ENCODE measurements at regions not wholly inside any gene's neighbourhood (a gene's known extent, or its start where the extent isn't known, plus 50 kb on each side); places are given as distances from the start of the nearest gene placed in this dataset.
"Not testable (repeated sequence)": the region's sequence is repeated elsewhere in the genome, so short reads cannot be mapped to it uniquely, and the experiment has no call there.

- DNase-seq (ENCODE audit: low read depth in 3 of 3), result no peak
Observed at GRCh38 chr10:120195984-120196712, 260.9 kb upstream of the PLPP4 start.

- no peak for DNase-seq (ENCODE audit: low read depth in 3 of 3)
Observed at GRCh38 chr10:120204877-120205276, 252.2 kb upstream of the PLPP4 start.

DNA sequence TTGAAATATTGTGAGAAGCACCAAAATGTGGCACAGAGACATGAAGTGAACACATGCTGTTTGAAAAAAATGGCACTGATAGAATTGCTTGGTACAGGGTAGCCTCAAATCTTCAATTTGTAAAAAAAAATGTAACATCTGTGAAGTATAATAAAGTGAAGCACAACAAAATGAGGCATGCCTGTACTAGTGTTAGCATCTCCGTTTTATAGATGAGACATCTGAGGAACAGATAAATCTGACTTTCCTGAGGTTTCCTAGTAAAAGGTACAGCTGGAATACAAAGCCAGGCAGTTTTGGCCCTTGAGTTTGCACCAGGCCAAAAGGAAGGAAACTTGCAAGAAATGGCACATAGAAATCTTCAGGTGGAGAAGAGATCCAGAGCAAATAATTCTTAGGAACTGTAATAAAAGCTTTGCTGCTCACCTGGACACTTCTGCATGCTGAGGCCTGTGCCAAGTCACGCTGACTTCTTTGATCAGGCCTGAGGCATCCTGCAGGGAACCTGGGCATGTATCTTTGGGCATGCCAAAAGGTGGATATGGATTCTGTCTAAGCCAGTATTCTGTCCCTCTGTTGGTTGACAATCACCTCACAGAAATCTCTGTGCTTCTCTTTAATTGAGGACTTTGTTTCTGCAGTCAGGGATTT, 251.5 kb upstream of the PLPP4 start:
- DNase-seq (ENCODE audit: low read depth in 3 of 3), result no peak

DNA sequence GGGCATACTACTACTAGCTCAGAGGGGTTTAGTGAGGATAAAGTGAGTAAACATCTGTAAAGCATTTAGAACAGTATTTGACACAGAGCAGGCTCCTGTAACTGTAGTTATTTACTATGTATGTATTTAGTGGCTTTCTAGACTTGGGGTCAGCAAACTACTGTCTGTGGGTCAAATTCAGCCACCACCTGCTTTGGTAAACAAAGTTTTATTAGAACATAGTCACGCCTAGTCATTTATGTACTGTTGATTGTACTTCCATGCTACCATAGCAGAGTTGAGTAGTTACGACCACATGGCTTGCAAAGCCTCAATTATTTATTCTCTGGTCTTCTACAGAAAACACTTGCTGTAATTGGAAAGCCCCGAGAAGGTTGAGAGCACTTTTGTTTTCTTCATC, 248.5 kb upstream of the PLPP4 start:
- DNase-seq (ENCODE audit: low read depth in 3 of 3), result no peak

- no peak for DNase-seq (ENCODE audit: low read depth in 3 of 3)
Observed at GRCh38 chr10:120209124-120209762, 247.8 kb upstream of the PLPP4 start.

DNA sequence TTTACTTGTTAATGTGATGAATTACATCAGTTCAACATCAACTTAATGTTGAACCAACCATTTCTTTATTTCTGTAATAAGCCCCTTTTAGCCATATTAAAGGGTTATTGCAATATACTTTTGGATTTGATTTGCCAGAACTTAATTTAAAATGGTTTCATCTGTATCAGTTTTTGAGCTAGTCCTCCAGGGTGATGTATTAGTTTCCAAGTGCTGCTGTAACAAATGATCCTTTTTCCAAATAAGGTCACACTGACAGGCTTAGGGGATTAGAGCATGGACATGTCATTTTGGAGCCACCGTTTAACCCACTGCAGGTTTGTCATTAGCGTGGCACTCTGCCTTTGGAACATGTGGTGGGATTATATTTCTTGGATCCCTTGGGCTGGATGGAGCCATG, 244.8 kb upstream of the PLPP4 start:
- DNase-seq (ENCODE audit: low read depth in 3 of 3), result no peak

GRCh38 chr10:120213283-120213682, 243.7 kb upstream of the PLPP4 start:
- not testable (repeated sequence) for DNase-seq (ENCODE audit: low read depth in 3 of 3)

GRCh38 chr10:120217736-120218135, 239.3 kb upstream of the PLPP4 start:
- no peak for DNase-seq (ENCODE audit: low read depth in 3 of 3)

DNA sequence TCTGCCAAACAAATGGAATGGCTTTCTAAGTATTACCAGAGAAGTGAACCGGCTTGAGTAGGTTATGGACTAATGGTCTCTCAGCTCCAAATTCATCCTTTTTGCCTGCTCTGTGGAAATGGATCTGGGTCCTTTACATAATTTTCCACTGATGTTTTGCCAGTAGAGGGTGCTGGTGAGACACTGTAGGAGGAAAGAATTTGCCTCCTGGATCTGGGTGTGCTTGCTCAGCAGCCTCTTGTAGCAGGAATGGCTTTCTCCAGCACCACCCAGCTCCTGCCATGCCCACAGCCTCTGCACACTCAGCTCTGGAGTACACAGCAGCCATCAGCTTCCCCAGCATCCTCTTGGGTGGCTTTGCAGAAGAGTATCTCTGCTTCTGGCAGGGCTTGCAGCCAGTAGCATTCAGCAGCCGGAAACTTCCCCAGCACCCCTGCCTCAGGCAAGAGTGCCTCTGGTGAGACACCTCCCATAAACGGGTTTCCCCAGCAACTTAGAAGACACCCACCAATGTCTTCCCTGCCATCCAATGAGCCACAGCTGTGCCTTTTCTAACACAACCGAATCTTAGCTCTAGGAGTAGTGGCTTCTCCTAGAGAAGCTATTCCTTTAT, 235.0 kb upstream of the PLPP4 start:
- DNase-seq (ENCODE audit: low read depth in 3 of 3), result no peak

- no peak for DNase-seq (ENCODE audit: low read depth in 3 of 3)
Observed at GRCh38 chr10:120229641-120230040, 227.4 kb upstream of the PLPP4 start.

GRCh38 chr10:120239695-120240094, 217.3 kb upstream of the PLPP4 start:
- not testable (repeated sequence) for DNase-seq (ENCODE audit: low read depth in 3 of 3)

GRCh38 chr10:120251821-120252442, 205.1 kb upstream of the PLPP4 start:
- DNase-seq (ENCODE audit: low read depth in 3 of 3), result no peak

GRCh38 chr10:120253131-120253530, 203.9 kb upstream of the PLPP4 start:
- DNase-seq (ENCODE audit: low read depth in 3 of 3), result no peak

DNA sequence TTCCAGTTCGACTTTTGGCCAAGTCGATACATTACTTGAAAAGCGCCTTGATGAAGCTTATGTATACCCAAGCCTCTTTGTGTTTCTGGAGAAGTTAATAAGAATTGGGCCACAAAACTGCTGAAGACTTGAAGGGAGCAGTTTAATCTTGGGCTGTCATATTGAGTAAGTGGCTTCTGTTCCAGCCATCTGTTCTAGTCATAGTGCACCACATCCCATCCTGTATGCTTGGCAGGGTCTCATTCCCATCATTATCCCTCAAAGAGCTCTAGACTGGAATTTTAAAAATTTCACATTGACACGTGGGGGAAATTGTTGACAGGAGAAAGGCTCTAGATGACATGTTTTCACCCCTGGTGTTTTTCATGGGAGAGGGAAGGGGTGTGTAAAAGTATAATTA, 196.6 kb upstream of the PLPP4 start:
- no peak for DNase-seq (ENCODE audit: low read depth in 3 of 3)

- DNase-seq (ENCODE audit: low read depth in 3 of 3), result no peak
Observed at GRCh38 chr10:120262857-120263547, 194.0 kb upstream of the PLPP4 start.

- DNase-seq (ENCODE audit: low read depth in 3 of 3), result no peak
Observed at GRCh38 chr10:120266022-120266421, 191.0 kb upstream of the PLPP4 start.

DNA sequence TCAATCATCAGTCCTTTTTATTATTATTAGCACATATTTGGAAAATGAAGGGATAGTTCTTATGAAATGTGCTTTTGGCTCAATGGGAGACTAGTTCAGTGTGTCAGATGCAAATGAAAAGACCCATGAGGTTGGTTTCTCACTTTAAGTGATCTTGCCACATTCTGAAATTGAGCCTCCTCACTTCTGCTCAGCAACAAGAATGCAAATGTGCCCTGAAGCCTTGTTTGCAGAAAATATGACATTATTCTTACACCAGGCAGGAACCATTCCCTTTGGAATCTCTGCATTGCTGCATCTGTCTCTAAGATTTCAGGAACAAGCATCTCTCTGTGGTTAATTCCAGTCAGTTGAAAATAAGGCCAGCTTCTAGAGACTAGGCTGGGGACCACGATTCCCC, 186.1 kb upstream of the PLPP4 start:
- DNase-seq (ENCODE audit: low read depth in 3 of 3), result no peak

GRCh38 chr10:120271696-120272095, 185.3 kb upstream of the PLPP4 start:
- no peak for DNase-seq (ENCODE audit: low read depth in 3 of 3)

DNA sequence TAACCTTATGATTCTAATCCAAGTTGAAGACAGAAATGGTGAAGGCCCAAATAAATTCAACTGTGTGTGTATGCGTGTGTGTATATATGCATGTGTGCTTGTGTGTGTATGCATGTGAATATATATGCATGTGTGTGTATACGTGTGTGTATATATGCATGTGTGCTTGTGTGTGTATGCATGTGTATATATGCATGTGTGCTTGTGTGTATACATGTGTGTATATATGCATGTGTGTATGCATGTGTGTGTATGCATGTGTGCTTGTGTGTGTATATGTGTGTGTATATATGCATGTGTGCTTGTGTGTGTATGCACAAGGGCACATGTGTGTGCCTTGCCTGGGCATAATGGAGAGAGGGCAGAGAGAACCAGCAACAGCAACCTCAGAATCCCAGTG, 184.7 kb upstream of the PLPP4 start:
- no peak for DNase-seq (ENCODE audit: low read depth in 3 of 3)

DNA sequence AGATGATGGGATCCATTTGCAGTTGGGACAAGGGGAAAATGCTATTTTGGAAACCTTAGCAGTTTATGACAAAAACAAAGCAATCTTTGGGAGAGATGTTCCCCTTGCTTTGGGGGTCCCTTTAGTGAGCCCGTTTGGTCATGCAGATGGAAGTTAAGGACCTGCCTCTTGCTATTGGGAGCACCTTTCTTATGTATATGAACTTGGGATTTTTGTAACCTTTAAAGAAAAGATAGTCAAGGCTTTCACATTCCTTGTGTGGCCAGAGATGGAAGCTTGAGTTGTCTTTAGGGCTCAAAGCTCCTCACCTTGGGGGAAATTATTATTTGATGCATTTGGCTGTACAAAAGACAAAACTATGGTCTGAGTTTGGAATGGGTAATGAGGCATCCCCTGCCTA, 179.0 kb upstream of the PLPP4 start:
- no peak for DNase-seq (ENCODE audit: low read depth in 3 of 3)

DNA sequence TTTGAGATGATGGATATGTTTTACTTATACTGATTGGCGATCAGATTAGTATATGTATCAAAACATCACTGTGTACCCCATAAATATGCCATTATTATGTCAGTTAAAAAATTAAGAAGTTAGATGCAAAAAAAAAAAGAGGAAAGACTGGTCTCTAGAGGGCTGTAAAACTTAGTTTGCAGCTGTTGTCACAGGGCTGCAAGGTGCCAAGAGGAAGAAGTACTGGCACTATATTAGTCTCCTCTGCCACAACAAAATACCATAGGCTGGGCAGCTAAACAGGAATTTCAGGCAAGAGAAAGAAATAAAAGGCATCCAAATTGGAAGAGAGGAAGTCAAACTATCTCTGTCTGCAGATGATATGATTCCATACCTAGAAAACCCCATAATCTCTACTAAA, 177.8 kb upstream of the PLPP4 start:
- no peak for DNase-seq (ENCODE audit: low read depth in 3 of 3)

DNA sequence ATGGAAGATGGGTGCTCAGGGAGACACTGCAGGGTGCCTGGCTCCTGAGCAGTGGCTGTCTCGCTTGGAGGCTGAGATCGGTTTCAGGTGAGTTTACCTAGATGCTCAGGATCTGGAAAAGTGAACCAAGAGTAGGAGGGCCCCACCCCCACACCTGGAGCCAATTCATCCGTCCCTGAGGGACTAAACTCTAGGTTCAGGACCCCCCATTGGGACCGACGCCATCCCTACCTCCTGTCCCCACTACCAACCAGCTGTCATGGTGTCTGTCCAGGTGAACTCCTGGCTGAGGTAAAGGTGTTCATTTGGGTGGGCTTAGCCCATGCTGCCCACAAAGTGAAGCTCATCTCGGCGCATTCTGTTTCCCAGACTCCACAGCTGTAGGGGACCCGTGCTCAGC, 174.6 kb upstream of the PLPP4 start:
- DNase-seq (ENCODE audit: low read depth in 3 of 3), result no peak

Measured in stimulated activated CD4-positive, alpha-beta T cell treated with anti-CD3 and anti-CD28 coated beads, TNF-alpha, amount 100 ng/mL, for 24 hours (primary cell).